Stimulated activated CD8-positive, alpha-beta memory T cell treated with anti-CD3 and anti-CD28 coated beads, Interleukin-15, amount 100 ng/mL, for 4 hours (primary cell): ENCODE measurements at regions not wholly inside any gene's neighbourhood (a gene's known extent, or its start where the extent isn't known, plus 50 kb on each side); places are given as distances from the start of the nearest gene placed in this dataset.
A peak's percentile ranks its signal among the peaks of the same experiment; 100 is the strongest.

Source experiments
- DNase-seq, 2 donors: peaks; one replicate each; pipeline ENCODE4 v3.0.0-alpha.2; 2020; ENCODE audit warnings: low read depth in 2 of 2

DNA sequence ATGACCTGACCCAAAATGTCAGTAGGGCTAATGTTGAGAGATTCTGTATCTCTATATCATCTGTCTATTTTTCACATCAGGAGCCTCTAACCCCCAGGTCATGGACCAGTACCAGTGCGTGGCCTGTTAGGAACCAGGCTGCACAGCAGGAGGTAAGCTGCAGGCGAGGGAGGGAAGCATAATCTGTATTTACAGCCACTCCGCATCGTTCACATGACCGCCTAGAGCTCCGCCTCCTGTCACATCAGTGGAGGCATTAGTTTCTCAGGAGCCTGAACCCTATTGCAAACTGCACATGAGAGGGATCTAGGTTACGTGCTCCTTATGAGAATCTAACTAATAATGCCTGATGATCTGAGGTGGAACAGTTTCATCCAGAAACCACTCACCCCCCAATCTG, 180.6 kb downstream of the RDH14 start:
- no peak for DNase-seq

DNA sequence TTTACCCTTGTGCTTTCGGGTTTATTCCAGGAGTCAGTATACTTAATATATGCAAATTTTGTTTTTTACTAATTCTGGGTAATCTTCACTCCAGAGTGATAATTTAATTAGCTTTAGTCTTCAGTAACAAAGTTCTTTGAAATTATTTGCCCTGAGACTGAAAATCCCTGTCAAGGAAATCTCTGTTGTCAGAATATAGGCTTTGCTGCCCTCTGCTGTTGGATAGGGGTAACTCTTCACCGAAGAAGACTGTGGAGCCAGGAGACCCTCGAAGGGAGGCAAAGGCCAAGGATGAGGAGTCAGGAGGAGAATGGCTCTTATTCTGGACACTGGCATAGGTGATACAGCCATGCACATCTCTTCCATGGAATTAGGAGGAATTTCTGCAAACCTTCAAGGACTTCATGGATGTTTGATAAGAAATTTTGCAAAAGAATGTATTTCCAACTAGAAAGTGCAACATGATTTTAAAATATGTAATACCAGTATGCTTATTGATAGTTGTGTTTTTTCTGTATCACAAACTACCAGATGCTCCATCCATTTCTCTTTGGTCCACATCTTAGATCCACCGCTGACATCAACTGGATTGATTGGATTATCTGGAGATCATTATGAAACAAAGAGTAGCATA, 182.3 kb downstream of the RDH14 start:
- peak in 1 of 2 donors; percentile 8 for DNase-seq

DNA sequence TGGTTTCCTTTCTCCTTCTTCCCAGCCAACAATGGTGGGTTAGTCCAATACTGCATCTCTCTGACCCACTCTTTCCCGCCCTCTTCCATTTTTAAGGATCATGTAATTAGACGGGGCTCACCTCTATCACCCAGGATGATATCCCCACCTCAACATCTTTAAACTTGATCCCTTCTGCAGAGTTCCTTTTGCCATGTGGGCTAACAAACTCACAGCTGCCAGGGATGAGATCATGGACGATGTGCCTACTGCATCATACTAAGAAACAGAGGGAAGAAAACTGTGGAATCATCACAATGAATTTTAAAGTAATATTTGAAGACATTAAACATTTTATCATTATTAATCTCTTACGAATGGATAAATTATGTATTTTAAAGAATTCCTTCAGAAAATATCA, 183.5 kb downstream of the RDH14 start:
- DNase-seq = no peak

DNA sequence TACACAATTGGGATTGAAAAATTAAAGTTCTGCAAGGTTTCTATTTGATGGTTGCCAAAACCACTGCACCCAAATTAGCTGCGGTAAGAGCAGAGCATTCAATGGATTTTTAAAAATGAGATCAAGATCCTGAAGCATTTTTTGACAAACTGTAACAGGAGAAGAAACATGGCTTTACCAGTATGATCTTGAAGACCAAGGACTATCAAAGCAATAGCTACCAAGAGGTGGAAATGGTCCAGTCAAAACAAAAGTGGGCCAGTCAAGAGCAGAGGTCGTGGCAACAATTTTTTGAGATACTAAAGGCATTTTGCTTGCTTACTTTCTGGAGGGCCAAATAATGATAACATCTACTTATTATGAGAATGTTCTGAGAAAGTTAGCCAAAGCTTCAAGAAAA, 186.8 kb downstream of the RDH14 start:
- no peak for DNase-seq

DNA sequence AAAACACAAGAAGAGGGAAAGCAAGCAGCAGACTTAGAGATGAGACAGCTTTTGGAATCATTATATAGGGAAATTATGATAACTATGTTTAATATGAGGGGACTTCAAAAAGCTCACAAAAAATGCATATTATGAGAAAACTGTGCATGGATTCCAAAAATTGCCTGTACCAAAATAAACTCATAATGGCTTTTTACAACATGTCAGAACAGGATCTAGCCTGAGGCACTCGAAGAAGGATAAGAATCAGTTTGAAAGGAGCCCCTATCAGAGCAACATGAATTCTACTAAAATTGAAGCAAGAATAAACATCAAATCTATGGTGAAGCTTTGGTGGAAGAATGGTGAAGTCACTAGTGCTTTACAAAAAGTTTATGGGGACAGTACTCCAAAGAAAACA, 187.4 kb downstream of the RDH14 start:
- no peak for DNase-seq

DNA sequence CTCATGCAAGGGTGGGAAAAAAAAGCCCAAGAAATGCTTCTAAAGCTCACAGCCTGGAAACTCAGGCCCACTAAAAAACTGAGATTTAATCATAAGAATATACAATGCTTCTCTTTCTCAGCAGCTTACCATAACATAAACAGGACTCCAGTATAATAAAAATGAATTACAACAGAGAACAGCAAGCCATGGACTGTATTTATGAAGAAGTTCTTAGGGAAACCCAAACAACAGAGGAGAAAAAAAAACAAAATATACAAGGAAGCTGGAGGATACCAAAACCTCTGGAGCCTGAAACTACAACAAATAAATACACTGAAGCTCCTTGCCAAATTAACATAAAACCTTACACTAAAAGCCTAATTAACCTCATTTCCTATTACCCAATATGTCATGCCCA, 187.8 kb downstream of the RDH14 start:
- no peak for DNase-seq

DNA sequence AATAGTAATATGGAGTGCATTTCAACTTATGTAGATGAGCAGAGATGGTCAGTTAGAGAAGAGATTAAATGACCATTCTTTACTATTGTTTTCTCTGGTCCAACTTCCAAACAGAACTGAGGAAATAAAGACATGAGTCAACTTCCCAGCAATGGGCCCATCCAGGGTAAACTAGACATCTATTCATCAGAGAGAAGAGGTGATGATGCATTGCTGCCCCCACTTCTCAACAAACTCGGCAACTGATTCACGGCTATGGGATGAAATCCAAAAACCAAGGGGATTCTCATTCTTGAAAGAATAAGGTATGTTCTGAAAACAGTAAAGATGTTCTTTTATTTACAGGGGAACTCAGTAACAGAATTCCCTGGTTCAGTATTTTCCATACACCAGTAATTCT, 190.7 kb downstream of the RDH14 start:
- no peak for DNase-seq

DNA sequence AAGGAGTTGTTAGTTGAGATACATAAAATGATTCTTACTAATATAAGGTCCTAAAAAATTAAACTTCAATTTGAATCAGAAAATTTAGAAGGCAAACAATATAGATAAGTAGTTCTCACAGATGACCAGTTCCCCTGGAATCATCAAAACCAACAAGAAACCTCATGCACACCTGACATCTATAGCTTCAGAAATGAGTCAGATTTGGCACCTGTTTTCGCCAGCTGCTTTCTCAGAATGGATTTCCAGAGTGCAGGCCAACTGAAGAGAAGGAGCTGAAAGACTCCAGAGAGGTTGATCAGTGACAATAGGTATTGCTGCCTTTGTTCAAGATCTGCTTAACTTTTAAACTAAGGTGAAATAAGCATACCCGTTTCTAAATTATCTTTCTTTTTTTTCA, 192.4 kb downstream of the RDH14 start:
- no peak for DNase-seq

DNA sequence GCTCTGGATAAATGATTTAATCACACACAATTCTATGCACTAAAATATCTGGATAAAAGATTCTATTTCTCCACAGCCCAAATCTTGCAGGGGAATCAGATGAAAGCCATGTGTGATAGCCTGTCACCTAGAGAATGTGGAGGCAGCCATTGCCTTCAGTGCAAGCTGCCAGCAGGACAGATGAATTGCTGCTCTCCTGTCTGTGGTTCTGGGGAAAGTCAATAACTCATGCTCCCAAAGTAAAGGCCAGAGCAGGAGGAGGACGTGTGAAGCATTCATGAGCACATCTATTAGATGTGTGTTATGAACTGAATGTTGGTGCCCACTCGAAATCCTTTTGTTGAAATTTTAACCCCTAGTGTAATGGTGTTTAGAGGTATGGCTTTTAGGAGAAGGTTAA, 195.1 kb downstream of the RDH14 start:
- no peak for DNase-seq

DNA sequence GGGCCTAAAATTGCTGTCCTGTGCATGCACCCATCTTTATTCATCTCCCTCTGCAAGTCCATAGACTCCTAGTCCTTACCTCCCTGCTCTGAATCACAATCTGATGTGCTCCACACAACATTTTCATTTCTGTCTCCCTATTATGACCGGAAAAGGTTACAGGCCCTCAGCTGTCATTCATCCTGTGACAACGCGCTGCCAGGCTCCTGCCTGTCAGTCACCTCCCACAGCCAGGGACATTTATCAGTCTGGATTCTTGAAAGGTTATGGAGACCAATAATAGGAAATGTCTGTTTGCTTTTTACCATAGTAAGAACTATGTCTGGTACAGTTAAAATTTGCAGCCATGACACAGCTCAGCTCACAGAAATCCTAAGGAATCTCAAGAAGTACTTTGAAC, 197.1 kb downstream of the RDH14 start:
- no peak for DNase-seq

DNA sequence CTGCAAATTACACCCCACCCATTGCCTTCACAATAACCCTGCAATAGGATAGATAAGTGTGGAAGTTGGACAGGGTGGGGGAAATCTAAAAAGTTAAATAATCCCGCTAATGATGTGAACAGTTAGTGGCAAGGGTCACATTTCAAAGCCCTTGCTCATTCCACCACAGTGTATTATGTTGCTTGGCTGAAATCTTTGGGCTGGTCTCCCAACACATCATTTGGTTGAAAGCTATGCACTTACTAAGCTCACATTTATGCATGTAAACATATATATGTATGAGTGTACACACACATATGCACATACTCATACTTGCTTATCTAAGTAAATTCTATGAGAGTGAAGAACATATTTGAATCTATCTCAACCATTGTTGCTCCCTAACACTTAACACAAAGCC, 197.8 kb downstream of the RDH14 start:
- DNase-seq = no peak

DNA sequence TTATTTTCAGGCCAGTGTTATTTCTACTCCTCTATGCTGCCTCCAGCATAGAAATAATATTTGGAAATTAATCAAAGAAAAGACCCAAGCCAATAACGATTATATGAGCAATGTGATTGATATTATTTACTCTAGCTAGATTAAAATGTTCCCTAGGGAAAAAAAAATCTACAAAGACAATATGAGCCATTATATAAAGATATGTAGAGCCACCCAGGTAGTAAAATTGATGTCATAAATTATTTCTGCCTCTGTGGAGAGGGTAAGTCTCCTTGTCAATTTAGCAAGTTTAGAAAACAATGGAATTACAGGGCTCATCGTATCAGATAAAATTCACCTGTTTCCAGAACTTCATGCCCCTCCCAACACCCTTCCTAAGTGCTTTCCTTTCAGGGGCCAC, 202.9 kb downstream of the RDH14 start:
- DNase-seq = no peak

DNA sequence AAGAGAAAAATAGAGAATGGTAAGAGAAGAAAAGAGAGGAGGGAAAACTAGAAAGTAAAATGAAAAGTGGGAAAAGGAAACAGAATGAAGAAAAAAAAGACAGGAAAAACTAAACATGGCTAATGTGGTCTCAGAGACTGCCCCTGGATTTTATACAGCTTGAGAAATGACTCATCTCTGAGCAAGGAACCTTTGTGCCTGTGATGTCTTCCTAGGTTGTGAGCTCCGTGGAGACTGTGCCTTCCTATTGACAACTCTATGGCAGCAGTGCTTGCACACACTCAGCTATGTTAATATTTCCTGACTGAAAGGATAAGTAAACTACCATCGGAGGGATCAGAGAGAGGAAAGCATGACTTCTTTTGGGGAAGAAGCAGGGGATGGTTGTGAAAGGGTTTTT, 203.8 kb downstream of the RDH14 start:
- DNase-seq = no peak

DNA sequence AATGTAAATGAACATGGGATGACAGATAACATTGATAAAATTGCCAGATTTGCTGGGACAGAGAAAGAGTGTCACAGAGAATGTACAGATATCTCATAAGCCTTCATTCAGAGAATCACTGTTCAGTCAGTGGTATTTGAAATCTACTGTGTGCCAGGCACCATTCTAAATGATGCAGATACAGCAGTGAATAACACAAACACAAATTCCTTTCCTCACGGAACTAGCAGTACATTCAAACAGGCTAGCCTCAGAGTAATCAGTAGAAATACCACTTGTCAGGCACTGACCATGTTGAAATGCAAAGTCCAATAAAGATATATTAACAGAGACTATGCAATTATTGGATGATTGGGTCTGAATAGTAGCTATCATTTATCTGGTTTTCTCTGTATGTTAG, 211.0 kb downstream of the RDH14 start:
- DNase-seq = no peak

DNA sequence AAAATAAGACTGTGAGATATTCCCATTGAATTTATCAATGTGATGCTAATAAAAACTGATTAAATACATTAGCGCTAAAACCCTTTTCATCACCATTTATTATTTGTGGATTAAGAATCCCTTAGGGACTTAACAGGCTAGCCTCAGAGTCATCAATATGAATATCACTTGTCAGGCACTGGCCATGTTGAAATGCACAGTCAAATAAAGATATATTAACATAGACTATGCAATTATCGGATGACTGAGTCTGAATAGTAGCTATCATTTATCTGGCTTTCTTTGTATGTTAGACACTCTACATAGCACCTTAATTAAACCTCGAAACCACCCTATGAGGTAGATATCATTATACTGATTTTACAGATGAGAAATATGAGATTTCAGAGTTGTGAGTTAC, 213.6 kb downstream of the RDH14 start:
- DNase-seq = no peak

DNA sequence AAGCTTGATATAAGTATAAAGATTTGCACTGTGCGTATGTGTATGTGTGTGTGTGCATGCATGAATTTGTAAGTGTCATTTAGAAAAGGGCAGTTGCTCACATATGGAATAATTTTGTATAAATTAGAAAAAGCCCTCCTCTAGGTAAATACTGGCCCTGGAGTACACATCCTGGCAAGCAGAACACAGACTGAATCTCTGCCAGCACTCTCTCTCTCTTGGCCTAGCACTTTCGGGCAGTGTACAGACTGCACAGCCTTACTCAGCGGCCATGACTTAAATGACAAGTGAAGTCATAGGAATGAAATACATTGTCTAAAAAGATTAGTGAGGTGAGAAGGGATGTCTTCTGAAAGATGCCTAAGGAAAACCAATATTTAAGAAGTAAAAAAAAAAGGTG, 214.1 kb downstream of the RDH14 start:
- DNase-seq = no peak

DNA sequence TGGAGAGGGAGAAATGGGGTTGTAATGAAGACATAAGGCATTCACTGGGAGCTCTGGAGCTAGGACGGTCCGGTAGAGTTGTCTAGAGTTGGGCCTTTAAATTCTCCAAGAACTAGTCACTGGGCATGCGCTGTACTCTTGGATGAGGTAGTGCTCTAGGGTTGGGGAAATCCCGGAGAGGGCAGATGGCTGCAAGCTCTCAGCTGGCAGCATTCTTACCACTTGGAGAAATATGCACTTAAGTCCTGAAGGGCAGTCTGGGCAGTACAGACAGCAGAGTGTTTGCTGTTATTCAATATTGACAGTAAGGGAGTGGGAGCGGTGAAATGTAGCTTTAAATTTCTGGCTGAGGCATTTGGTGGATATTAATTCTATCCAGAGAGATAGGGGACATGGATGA, 214.6 kb downstream of the RDH14 start:
- DNase-seq = no peak

DNA sequence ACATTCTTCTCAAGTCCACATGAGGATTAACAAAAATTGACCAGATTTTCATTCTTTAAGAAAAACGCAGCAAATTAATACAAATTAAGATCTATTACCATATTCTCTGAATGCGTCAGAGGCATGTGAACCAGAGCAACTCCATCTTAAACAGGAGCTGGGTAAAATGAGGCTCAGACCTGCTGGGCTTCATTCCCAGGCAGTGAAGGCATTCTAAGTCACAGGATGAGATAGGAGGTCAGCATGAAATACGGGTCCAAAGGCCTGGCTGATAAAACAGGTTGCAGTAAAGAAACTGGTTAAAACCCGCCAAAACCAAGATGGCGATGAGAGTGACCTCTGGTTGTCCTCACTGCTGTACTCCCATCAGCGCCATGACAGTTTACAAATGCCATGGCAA, 217.6 kb downstream of the RDH14 start:
- DNase-seq = no peak

DNA sequence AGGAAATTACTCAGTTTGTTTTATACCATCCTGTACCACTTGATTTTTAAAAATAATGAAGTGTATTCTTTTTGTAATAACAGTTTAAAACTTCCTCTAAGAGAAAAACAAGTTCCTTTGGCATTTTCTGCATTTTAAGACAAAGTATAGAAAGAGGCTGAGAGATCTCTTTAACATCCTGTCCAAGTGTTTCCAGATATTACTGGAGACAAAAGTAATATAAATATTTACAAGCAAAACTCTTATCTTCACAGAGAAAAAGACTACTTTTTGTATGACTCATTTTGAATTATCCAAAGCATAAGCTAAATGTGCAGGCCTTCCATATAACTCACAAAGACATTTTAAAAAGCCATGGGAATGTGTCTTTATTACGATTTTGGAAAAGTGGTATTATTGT, 221.1 kb downstream of the RDH14 start:
- DNase-seq = no peak

DNA sequence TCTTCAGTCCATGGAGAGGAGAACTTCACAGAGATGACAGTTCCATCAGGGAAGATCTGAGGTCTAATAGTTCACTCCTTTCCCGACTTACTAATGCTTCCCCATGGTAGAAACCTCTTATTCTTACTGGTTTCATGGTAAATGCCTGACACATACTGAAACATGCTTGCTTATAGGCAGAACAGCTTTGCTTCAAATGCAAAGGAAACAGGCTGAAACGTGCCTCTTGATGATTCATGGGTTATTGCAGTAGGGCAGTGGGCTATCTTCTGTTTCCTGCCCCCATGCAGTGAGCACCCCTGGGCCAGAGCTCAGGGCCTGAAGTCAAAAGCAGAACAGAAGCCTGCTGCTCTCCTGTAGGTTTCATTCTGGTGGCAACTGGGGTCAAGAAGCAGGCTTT, 223.5 kb downstream of the RDH14 start:
- DNase-seq = no peak

DNA sequence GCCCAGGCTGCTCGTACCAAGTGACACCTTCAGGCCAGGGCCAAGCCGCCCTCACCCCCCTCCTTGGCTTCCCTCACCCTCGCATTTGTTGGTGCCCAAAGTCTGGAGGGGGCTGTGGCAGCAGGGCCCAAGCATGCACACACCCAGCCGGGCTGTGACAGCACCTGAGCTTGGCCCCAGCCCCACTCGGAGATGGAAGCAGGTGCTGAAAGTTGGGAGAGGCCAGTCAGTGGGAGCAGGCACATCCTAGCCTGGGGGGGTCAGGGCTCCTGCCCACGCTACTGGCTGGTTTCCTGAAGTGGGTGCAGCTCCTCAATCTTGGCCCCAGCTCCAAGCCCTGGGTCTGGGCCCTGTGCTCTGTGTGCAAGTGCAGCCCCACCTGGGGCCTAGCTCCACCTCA, 228.0 kb downstream of the RDH14 start:
- DNase-seq = no peak

DNA sequence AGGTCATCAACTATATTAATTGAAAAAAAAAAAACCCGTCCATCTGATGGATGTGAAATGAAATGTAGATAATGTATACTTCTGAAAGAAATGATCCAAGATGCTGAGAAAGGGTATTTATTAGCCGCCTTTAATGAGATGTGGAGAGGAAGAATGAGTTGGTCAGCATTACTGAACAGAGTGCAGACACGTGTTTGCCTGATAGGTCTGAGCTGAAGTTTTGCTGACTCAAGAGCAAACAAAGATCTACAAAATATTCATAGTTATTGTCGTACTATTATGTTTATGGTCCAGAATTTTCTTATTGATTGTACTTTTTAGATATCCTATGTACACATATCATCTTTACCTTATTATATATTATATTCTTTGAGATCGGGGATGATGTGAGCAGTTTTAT, 235.3 kb downstream of the RDH14 start:
- DNase-seq = no peak

DNA sequence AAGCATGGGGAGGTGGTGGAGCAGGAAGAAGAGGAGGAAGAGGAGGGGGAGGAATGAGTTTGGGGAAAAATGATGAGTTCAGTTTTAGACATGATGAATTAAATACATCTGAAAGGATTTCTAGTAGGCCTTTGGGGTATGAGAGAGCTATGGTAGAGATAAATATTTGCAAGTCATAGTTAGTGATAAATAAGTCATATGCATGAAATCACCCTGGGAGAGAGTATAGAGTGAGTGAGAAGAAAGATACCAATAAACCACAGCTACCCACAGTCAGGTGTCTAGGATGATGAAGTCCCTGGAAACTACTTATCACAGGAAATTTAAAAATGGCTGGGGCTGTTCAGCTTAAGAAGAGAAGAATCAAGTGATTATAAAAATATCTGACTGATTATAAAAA, 240.5 kb downstream of the RDH14 start:
- DNase-seq = no peak

DNA sequence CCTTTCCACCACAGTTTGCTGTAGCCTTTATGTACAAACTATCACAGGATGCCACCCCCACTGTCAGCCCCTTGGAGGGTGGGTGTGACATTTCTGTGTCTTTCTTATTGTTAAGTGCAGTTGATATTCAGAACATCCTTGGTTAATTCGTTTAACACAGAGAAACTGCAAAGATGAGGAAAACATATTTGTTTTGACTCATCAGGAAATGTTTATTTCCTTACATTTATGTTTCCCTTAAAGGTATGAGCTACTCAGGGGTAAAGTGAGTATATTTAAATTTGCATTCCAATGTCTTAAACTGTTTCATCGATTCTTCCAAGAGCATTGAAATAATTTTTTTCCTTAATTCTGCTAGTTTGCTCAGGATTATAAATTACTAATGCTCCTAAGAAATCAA, 243.4 kb downstream of the RDH14 start:
- no peak for DNase-seq

DNA sequence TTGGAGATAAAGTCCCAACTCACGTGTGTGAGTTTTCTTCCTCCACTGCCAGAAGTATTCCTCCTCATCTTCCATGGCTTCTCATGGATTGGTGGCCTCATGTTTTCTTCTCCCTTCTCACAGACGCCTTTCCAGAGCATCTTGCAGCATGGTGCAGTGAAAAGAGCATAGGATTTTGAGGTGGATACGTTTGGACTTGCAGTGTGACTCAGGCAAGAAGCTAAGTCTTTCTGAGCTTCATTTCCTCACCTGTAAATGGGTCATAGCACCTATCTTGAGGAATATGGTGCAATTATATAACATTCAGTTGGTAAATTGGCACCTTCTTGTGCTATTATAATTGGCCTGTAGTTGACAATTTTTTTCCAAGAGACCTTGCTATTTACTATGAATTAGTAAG, 247.6 kb downstream of the RDH14 start:
- DNase-seq = no peak
